Medulla oblongata (tissue), 1 donor: ENCODE measurements at regions not wholly inside any gene's neighbourhood (a gene's known extent, or its start where the extent isn't known, plus 50 kb on each side); places are given as distances from the start of the nearest gene placed in this dataset.
"Not testable (repeated sequence)": the region's sequence is repeated elsewhere in the genome, so short reads cannot be mapped to it uniquely, and the experiment has no call there.

Experiments used
- DNase-seq: peaks from one replicate; pipeline ENCODE4 v3.0.0-alpha.2; 2015; ENCODE audit errors: extremely low spot score

- DNase-seq, result no peak
These were observed 206.2 kb upstream of the KAZN start for GRCh38 chr1:14392161-14392858.

DNA sequence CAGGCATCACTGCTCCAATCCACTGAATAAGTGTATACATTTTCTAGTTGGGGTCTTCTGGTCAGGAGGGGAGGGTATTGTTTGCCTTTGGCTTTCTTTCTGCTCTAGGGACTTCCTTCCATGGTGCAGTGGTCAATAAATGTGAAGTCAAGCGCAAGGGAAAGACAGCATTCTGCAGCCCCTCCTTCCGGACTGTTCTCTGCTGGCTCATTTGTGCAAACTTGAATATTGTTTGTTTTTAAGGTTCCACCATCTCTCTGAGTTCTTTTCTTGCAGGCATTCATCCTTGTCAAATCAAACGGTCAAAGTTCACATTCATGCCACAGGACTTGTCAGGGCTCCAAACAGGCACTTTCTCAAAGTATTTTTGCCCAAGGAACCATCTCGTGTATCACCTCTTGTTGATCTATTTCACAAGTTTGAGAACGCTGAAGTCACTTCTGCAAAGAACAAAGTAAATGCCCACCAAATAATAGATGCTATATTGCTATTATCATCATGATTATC is 205.6 kb upstream of the KAZN start:
- DNase-seq, result no peak

DNA sequence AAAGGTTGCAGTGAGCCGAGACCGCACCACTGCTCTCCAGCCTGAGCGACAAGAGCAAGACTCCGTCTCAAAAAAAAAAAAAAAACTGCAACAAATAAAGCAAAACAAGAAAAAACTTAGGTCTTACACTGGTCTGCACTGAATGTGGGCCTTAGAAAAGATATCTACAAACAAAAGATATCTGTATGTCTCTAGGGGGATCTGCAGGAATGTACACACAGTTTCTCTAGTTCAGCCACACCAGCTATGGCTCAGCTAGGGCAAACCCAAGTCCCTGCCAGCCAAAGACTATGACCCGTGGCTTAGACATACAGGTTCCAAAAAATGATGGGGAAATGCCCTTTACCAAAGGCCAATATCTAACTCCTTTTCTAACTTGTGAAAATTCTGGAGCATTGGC is 202.4 kb upstream of the KAZN start:
- no peak for DNase-seq

DNA sequence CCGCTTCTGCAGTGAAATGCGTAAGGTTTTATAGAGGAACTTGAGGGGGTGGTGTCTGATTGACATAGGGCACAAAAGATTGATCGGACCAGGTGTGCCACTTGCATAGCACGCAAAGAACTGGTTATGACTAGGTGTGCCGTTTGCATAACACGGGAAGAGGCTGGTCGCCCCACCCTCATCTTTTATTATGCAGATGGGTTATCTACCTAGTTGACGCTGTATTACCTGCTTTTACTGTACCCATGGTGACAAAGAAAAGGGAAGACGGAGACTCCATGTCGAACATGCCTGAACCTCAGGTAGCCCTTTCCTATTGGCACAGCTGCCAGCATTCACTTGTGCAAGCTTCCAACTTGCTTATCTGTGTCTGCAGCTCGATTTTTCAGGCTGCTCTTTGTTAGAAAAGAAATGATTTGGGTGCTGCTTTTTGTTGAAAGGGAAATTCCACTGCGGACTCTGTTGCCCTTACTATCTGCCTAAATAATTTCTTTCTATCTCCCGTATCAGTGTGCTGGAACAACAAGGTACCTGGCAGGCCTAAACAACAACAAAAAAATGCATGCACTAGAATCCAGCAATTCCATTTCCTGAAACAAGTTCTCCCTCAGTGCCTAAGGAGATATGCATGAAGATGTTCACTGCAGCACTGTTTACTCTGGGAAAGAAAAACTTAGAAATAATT is 194.4 kb upstream of the KAZN start:
- no peak for DNase-seq

GRCh38 chr1:14404862-14405301 is 193.6 kb upstream of the KAZN start:
- DNase-seq, result no peak

DNA sequence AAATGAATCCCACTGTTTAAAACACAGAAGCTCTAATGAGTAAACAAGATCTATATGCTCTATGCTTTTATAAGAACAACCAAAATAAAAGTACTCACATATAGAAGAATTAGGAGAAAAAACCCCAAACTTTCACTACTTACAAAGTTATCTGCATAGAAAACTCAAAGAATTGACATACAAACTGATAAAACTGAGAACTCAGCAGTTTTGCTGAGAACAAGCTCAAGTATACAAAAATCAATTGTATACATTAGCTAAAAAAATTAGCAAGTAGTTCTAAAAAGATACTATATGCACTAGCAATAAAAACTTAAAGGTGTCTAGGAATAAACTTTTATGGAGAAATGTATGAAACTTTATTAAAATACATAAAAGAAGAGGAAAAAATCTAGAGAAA is 186.2 kb upstream of the KAZN start:
- DNase-seq, result no peak

- peak; percentile 66 for DNase-seq
These were observed 184.5 kb upstream of the KAZN start for GRCh38 chr1:14413819-14414490.

DNA sequence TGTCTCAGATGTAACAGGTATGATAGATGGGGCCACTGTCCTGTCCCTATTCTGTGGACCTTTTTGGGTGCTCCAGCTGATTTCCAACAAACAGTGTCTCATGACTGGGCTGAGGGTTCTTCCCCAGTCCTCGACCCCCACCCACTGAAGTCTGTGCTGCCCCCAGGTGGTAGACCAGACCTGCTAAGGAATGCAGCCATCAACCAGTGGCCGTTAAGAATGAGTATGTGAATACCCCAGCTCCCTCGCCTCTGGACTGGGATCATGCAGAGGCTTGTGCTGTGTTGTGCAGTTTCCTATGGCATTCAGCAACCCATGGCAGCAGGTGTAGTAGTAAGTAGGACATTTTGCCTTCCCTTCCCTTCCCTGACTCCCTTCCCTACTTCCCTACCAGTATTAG is 183.1 kb upstream of the KAZN start:
- DNase-seq, result no peak

- DNase-seq, result not testable (repeated sequence)
These were observed 178.7 kb upstream of the KAZN start for GRCh38 chr1:14419778-14420218.

DNA sequence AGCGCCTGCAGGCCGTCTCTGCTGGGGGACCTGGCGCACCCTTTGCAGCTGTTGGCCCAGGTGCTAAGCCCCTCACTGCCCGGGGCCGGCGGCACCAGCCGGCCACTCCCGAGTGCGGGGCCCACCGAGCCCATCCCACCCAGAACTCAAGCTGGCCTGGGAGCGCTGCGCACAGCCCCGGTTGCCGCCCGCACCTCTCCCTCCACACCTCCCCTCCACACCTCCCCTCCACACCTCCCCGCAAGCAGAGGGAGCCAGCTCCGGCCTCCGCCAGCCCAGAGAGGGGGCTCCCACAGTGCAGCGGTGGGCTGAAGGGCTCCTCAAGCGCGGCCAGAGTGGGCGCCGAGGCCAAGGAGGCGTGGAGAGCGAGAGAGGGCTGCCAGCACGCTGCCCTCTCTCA is 177.8 kb upstream of the KAZN start:
- DNase-seq, result no peak

GRCh38 chr1:14421295-14421976 is 177.0 kb upstream of the KAZN start:
- DNase-seq, result no peak

GRCh38 chr1:14421977-14422609 is 176.4 kb upstream of the KAZN start:
- no peak for DNase-seq

- DNase-seq, result no peak
These were observed 174.0 kb upstream of the KAZN start for GRCh38 chr1:14424325-14425002.

DNA sequence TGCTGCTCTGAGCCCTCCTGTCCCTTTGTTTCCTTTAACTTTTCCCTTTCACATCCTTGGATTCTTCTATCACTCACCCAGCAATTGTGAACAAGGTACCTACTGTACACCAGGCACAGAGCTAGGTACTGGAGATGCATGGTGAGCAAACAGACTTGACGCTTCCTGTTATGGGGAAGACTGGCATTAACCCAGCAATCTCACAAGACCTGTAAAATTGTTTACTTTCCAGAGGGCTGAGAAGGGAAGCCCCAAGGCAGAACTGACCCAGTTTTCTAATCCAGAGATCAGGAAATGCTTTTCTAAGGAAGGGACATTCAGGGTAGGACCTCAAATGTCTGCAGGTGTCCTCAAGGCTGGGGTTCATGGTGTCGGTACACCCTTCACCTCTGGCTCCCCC is 171.6 kb upstream of the KAZN start:
- DNase-seq, result no peak

DNA sequence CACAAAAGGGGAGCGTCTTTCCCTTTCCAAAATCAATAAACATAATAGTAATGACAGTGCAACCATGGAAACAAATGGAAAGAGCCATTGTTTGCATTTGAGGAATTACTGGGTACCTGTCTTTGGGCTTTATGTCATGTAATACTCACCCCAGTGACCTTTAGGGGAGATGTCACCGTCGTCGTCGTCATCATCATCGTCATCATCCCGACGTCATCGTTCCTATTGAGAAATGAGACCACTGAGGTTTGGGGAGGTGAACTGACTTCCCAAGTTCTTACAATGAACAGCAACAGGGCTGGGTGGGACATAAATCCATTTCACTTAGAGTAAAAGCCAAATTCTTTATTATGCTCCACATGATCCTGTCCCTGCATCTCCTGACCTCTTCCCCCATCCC is 168.9 kb upstream of the KAZN start:
- DNase-seq, result no peak

- not testable (repeated sequence) for DNase-seq
These were observed 165.8 kb upstream of the KAZN start for GRCh38 chr1:14432728-14433127.

GRCh38 chr1:14435368-14436023 is 163.0 kb upstream of the KAZN start:
- no peak for DNase-seq

GRCh38 chr1:14437417-14437918 is 161.0 kb upstream of the KAZN start:
- DNase-seq, result no peak

DNA sequence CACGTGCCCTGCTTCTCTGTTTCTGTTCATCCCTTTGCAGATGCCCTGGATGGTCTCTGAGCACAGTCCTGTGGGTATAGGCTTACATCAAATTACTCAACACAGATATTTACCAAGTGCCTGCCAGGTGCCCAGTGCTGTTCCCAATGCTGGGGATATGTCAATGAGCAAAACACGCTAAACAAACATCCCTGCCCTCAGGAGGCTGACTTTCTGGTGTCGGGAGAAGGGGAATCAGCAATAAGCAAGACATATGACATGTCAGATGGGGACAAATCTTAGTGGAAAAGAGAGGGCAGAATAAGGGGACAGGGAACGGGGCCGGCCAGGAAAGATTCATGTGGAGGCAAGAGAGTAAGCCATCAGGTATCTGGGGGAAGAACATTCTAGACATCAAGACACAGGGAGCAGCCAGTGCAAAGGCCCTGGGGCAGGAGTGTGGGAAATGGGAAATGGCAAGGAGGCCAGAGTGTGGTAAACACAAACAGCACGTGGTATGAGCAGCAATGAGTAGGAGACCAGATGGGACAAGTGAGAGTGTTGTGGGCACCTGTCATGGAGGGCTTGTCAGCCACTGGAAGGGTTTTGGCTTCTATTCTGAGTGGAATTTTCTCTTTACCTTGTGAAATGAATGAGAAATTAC is 160.2 kb upstream of the KAZN start:
- DNase-seq, result no peak

DNA sequence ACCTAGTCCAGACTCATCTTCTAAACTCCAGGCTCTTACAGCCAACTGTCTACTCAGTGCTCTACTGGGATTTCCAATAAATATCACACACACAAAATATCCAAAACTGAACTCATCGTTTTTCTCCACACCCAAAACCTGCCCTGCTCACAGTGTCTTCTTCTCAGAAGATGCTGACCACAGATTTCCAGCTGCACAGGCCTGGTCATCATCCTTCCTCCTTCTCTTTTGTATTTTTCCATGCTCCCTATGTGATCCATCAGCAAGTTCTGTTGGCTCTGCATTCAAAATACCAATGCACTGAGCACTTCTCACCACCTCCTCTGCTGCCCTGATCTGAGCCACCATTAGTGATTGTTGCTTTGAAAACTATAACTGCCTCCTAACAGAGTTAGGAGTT is 159.5 kb upstream of the KAZN start:
- no peak for DNase-seq
